WERI-Rb-1 (cell line): ENCODE measurements at regions not wholly inside any gene's neighbourhood (a gene's known extent, or its start where the extent isn't known, plus 50 kb on each side); places are given as distances from the start of the nearest gene placed in this dataset.

Source experiments
- DNase-seq: peaks from one replicate; pipeline ENCODE4 v3.0.0-alpha.2; 2020
- H3K27ac ChIP-seq: fragments of 250-450 bp; sonication (Bioruptor Pico); 2 replicates; pipeline ENCODE4 v1.5.1; 2020; ENCODE audit warnings: mild to moderate bottlenecking, moderate library complexity
- H3K27me3 ChIP-seq: fragments of 250-450 bp; sonication (Bioruptor Pico); 2 replicates; pipeline ENCODE4 v1.5.1; 2021; ENCODE audit warnings: mild to moderate bottlenecking, low read depth, moderate library complexity; ENCODE audit not compliant: insufficient read depth, severe bottlenecking
- H3K36me3 ChIP-seq: fragments of 250-450 bp; sonication (Bioruptor Pico); 2 replicates; pipeline ENCODE4 v1.5.1; 2020; ENCODE audit warnings: mild to moderate bottlenecking, moderate library complexity
- H3K4me3 ChIP-seq: 2 replicates; pipeline ENCODE4 v1.5.1; 2011; ENCODE audit warnings: low read depth, mild to moderate bottlenecking, control low read depth, low read length
- H3K9me3 ChIP-seq: fragments of 250-450 bp; sonication (Bioruptor Pico); 2 replicates; pipeline ENCODE4 v1.5.1; 2021; ENCODE audit warnings: mild to moderate bottlenecking, moderate library complexity; ENCODE audit not compliant: severe bottlenecking
- CTCF ChIP-seq: IDR thresholded peaks from 2 replicates; pipeline ENCODE4 v1.5.1; 2011; ENCODE audit warnings: low read depth, mild to moderate bottlenecking, control low read depth, inconsistent platforms, low read length

GRCh38 chr5:124668353-124669299, 77.8 kb downstream of the ZNF608 start:
- Histone ChIP-seq H3K9me3 (no peaks in the 10 kb centered on the region), H3K27me3 (no peaks in the 10 kb centered on the region), H3K27ac (no peak overlapping the region), H3K36me3 (no peaks in the 10 kb centered on the region; the same call in 1 of the 2 replicates), H3K4me3 (no peak overlapping the region)
- DNase-seq, result no peak
- no peak for TF ChIP-seq CTCF

GRCh38 chr5:124665625-124666024, 80.8 kb downstream of the ZNF608 start:
- Histone ChIP-seq H3K4me3 (no peak overlapping the region), H3K36me3 (no peaks in the 10 kb centered on the region; the same call in 1 of the 2 replicates), H3K27ac (no peak overlapping the region), H3K9me3 (no peaks in the 10 kb centered on the region), H3K27me3 (no peaks in the 10 kb centered on the region)
- DNase-seq, result no peak
- TF ChIP-seq CTCF, result no peak

GRCh38 chr5:124665035-124665434, 81.4 kb downstream of the ZNF608 start:
- DNase-seq, result no peak
- no peaks in the 10 kb centered on the region for H3K27me3 ChIP-seq
- H3K9me3 ChIP-seq, result no peaks in the 10 kb centered on the region
- H3K27ac ChIP-seq, result no peak overlapping the region
- no peak for TF ChIP-seq CTCF
- H3K4me3 ChIP-seq, result no peak overlapping the region
- H3K36me3 ChIP-seq, result no peaks in the 10 kb centered on the region; the same call in 1 of the 2 replicates

- no peak overlapping the region for H3K27ac ChIP-seq
Observed at GRCh38 chr5:124664287-124664686, 82.2 kb downstream of the ZNF608 start.

GRCh38 chr5:124663101-124663506, 83.3 kb downstream of the ZNF608 start:
- Histone ChIP-seq H3K27ac (peak overlapping the region; percentile 69), H3K27me3 (no peaks in the 10 kb centered on the region), H3K36me3 (no peaks in the 10 kb centered on the region; the same call in 1 of the 2 replicates), H3K9me3 (no peaks in the 10 kb centered on the region), H3K4me3 (no peak overlapping the region)
- TF ChIP-seq CTCF, result no peak
- DNase-seq, result no peak

More at GRCh38 chr5:124664287-124664686, 82.2 kb downstream of the ZNF608 start:
- Histone ChIP-seq H3K4me3 (no peak overlapping the region), H3K36me3 (no peaks in the 10 kb centered on the region; the same call in 1 of the 2 replicates), H3K27me3 (no peaks in the 10 kb centered on the region), H3K9me3 (no peaks in the 10 kb centered on the region)
- no peak for DNase-seq
- TF ChIP-seq CTCF, result no peak
